A549 (cell line): ENCODE measurements at regions not wholly inside any gene's neighbourhood (a gene's known extent, or its start where the extent isn't known, plus 50 kb on each side); places are given as distances from the start of the nearest gene placed in this dataset.

Experiments used
- ATAC-seq, 2 experiments: fragments of 200-7000 bp in 1 of 2; fragments of >200 bp in 1 of 2; cut with Nextera tagmentation in 1 of 2; cut with Tn5 transposase in 1 of 2; 3 replicates each; pipeline versions ENCODE4 v1.8.0 to v1.9.1; 2018 to 2020; ENCODE audit warnings: mild to moderate bottlenecking in 1 of 2, moderate library complexity in 1 of 2
- CTCF ChIA-PET: fragments of 300-600 bp; sonication (Branson Sonifier 250); formaldehyde crosslinking; extraction: SDS; loops from one replicate; lab custom pipeline; 2021; ENCODE audit warnings: antibody characterized with exemption, inconsistent platforms; lab: Yijun Ruan, JAX
- POLR2A ChIA-PET: fragments of 350-600 bp; formaldehyde crosslinking; extraction: SDS; loops from one replicate; lab custom pipeline; 2021; ENCODE audit warnings: antibody characterized with exemption, inconsistent platforms; lab: Yijun Ruan, JAX
- DNase-seq, 2 experiments: peaks; one replicate each; pipeline versions ENCODE4 v3.0.0 to v3.0.0-alpha.2; 2011 to 2016; ENCODE audit warnings: low read depth in 1 of 2, low spot score in 1 of 2
- FAIRE-seq: peaks from 2 replicates; lab custom pipeline; 2011; peaks lifted over from hg19 to GRCh38; lab: Jason Lieb, UNC
- H3K27ac ChIP-seq, 2 experiments: fragments of >200 bp; sonication (Bioruptor Twin); formaldehyde crosslinking; 3 replicates each; pipeline ENCODE4 v1.5.1; 2016 to 2017
- H3K4me1 ChIP-seq: fragments of >200 bp; sonication (Bioruptor Twin); formaldehyde crosslinking; 3 replicates; pipeline ENCODE4 v1.6.1; 2016
- H3K4me2 ChIP-seq: fragments of >200 bp; sonication (Bioruptor Twin); formaldehyde crosslinking; 3 replicates; pipeline ENCODE4 v1.6.1; 2016
- H3K4me3 ChIP-seq: fragments of >200 bp; sonication (Bioruptor Twin); formaldehyde crosslinking; 3 replicates; pipeline ENCODE4 v1.5.1; 2016
- H3K9me3 ChIP-seq: fragments of >200 bp; sonication (Bioruptor Twin); formaldehyde crosslinking; 3 replicates; pipeline ENCODE4 v1.6.1; 2016
- CTCF ChIP-seq: fragments of >200 bp; sonication (Bioruptor Twin); formaldehyde crosslinking; IDR thresholded peaks from 3 replicates; pipeline ENCODE4 v1.5.1; 2016
- EP300 ChIP-seq, 2 experiments: fragments of >200 bp; sonication (Bioruptor Twin); formaldehyde crosslinking; IDR thresholded peaks; 2 replicates in 1 of 2; 3 replicates in 1 of 2; pipeline ENCODE4 v1.6.1; 2016 to 2017
- FOXS1 ChIP-seq: fragments of 250-450 bp; sonication (Bioruptor Pico); IDR thresholded peaks from 2 replicates; pipeline ENCODE4 v1.5.0; 2020; ENCODE audit warnings: mild to moderate bottlenecking, moderate library complexity
- HDAC2 ChIP-seq: fragments of 200-600 bp; sonication (generic); IDR thresholded peaks from 2 replicates; pipeline ENCODE4 v1.6.1; 2016
- HEYL ChIP-seq: fragments of 250-450 bp; sonication (Bioruptor Pico); IDR thresholded peaks from 2 replicates; pipeline ENCODE4 v1.8.0; 2021; ENCODE audit warnings: mild to moderate bottlenecking, moderate library complexity
- HOXB5 ChIP-seq: fragments of 250-450 bp; sonication (Bioruptor Pico); IDR thresholded peaks from 2 replicates; pipeline ENCODE4 v1.5.0; 2020; ENCODE audit warnings: mild to moderate bottlenecking, moderate library complexity
- JUN ChIP-seq, 2 experiments: fragments of >200 bp; sonication (Bioruptor Twin); formaldehyde crosslinking; IDR thresholded peaks; 2 replicates in 1 of 2; 3 replicates in 1 of 2; pipeline ENCODE4 v1.6.1; 2016 to 2017
- MAX ChIP-seq: IDR thresholded peaks from 2 replicates; pipeline ENCODE4 v1.6.1; 2012
- NFE2L2 ChIP-seq: fragments of 150-350 bp; conservative IDR thresholded peaks from 2 replicates; pipeline ENCODE4 v1.6.1; 2014; ENCODE audit warnings: low read length
- NPAS2 ChIP-seq: fragments of 250-450 bp; sonication (Bioruptor Pico); IDR thresholded peaks from 2 replicates; pipeline ENCODE4 v1.8.0; 2022; ENCODE audit warnings: mild to moderate bottlenecking, moderate library complexity, borderline replicate concordance
- PHF8 ChIP-seq: fragments of 200-600 bp; sonication (generic); IDR thresholded peaks from 2 replicates; pipeline ENCODE4 v1.6.1; 2016; ENCODE audit warnings: low read depth, mild to moderate bottlenecking, antibody characterized with exemption, moderate library complexity, borderline replicate concordance
- RAD21 ChIP-seq, 2 experiments: fragments of >200 bp in 1 of 2; sonication (Bioruptor Twin) in 1 of 2; formaldehyde crosslinking in 1 of 2; IDR thresholded peaks in 1 of 2; conservative IDR thresholded peaks in 1 of 2; 2 replicates in 1 of 2; 3 replicates in 1 of 2; pipeline ENCODE4 v1.6.1; 2012 to 2018; ENCODE audit warnings: inconsistent platforms in 1 of 2
- TP53 ChIP-seq: fragments of 250-450 bp; sonication (Bioruptor Pico); IDR thresholded peaks from 2 replicates; pipeline ENCODE4 v1.5.0; 2021; ENCODE audit warnings: mild to moderate bottlenecking, moderate library complexity
- ZNF302 ChIP-seq: fragments of 250-450 bp; sonication (Bioruptor Pico); IDR thresholded peaks from 2 replicates; pipeline ENCODE4 v1.9.0; 2021; ENCODE audit warnings: inconsistent platforms, mild to moderate bottlenecking, moderate library complexity
- WGBS: methylation state at CpG from one replicate; pipeline ENCODE4 v1.1.6; 2017; ENCODE audit errors: missing lambda C conversion rate; 5-methylcytosine and 5-hydroxymethylcytosine counted together
- TF ChIP-seq, protein P1 (sequence below): fragments of 200-600 bp; sonication (generic); IDR thresholded peaks from 2 replicates; pipeline ENCODE4 v1.6.1; 2016; ENCODE audit warnings: antibody characterized with exemption, mild to moderate bottlenecking, moderate library complexity

DNA sequence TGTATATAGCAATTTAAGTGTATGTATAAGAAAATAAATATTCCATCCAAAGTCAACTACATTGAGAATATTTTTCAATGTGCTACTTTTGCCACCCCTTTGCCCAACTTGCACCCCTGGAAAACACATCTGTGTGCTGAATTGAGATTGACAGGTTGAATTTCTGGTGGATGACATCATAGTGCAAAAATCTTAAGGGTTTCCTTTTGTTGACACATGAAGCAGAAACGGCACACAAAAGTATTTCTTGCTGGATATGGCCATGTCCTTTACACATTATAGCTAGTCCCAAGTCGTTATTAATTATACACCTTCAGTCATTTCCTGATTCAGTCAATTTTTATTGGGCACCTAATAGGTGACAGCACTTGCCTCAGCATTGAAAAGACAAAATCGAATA is 188.7 kb upstream of the FBXL4 start:
- Histone ChIP-seq H3K27ac (no peak overlapping the region), H3K4me3 (no peak overlapping the region), H3K9me3 (no peaks in the 10 kb centered on the region), H3K4me2 (no peak overlapping the region)
- 5% methylated on average over 3 of the region's 3 CpGs for WGBS
- FAIRE-seq (no peak), DNase-seq (no peak)
- CTCF ChIA-PET, result interaction anchor here (1.2 kb wide), 1 partner anchor 17 kb away, joined by 3 read pairs; no protein-coding TSS in a partner anchor
- TF ChIP-seq ZNF302 (CRISPR knock-in tag), result no peak
- no peak for TF ChIP-seq MAX
- TF ChIP-seq TP53 (CRISPR knock-in tag), result no peak
- TF ChIP-seq, all 56 proteins: peak for 0
- H3K4me1 ChIP-seq, result no peaks in the 10 kb centered on the region
- POLR2A ChIA-PET, result no interaction called here
- no peak for ATAC-seq

- no peak for FAIRE-seq
- Histone ChIP-seq H3K9me3 (no peaks in the 10 kb centered on the region), H3K27ac (no peak overlapping the region), H3K4me1 (no peaks in the 10 kb centered on the region), H3K4me2 (no peak overlapping the region), H3K4me3 (no peak overlapping the region)
- ATAC-seq, result no peak
- ChIA-PET CTCF (interaction anchor here (1.3 kb wide), 1 partner anchor 21 kb away, joined by 4 read pairs; no protein-coding TSS in a partner anchor), POLR2A (no interaction called here)
- DNase-seq, result no peak
- WGBS, result 13% methylated on average over 4 of the region's 4 CpGs
- TF ChIP-seq FOXS1 (CRISPR knock-in tag) (no peak), EP300 (IDR thresholded peaks at IDR 0.05) (no peak), HEYL (CRISPR knock-in tag) (no peak), ZNF302 (CRISPR knock-in tag) (no peak), NPAS2 (CRISPR knock-in tag) (no peak), JUN (IDR thresholded peaks at IDR 0.05) (no peak), PHF8 (no peak), HDAC2 (no peak), HOXB5 (CRISPR knock-in tag) (no peak), CTCF (no peak), NFE2L2 (no peak), RAD21 (conservative IDR thresholded peaks at IDR 0.05 in 1 of 2, IDR thresholded peaks at IDR 0.05 in 1 of 2) (no peak)
- TF ChIP-seq, protein P1, sequence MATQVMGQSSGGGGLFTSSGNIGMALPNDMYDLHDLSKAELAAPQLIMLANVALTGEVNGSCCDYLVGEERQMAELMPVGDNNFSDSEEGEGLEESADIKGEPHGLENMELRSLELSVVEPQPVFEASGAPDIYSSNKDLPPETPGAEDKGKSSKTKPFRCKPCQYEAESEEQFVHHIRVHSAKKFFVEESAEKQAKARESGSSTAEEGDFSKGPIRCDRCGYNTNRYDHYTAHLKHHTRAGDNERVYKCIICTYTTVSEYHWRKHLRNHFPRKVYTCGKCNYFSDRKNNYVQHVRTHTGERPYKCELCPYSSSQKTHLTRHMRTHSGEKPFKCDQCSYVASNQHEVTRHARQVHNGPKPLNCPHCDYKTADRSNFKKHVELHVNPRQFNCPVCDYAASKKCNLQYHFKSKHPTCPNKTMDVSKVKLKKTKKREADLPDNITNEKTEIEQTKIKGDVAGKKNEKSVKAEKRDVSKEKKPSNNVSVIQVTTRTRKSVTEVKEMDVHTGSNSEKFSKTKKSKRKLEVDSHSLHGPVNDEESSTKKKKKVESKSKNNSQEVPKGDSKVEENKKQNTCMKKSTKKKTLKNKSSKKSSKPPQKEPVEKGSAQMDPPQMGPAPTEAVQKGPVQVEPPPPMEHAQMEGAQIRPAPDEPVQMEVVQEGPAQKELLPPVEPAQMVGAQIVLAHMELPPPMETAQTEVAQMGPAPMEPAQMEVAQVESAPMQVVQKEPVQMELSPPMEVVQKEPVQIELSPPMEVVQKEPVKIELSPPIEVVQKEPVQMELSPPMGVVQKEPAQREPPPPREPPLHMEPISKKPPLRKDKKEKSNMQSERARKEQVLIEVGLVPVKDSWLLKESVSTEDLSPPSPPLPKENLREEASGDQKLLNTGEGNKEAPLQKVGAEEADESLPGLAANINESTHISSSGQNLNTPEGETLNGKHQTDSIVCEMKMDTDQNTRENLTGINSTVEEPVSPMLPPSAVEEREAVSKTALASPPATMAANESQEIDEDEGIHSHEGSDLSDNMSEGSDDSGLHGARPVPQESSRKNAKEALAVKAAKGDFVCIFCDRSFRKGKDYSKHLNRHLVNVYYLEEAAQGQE, result no peak
Measured at GRCh38 chr6:99132026-99132635, 184.4 kb upstream of the FBXL4 start.
